HEK293 (cell line): ENCODE measurements at regions not wholly inside any gene's neighbourhood (a gene's known extent, or its start where the extent isn't known, plus 50 kb on each side); places are given as distances from the start of the nearest gene placed in this dataset.

Experiments
- ATF2 ChIP-seq: fragments of 450-650 bp; formaldehyde crosslinking; IDR thresholded peaks from 2 replicates; pipeline ENCODE4 v1.5.1; 2016; ENCODE audit warnings: missing biosample characterization, missing genetic modification characterization, low read depth
- HIC1 ChIP-seq: fragments of 450-650 bp; formaldehyde crosslinking; IDR thresholded peaks from 2 replicates; pipeline ENCODE4 v1.5.1; 2016; ENCODE audit warnings: missing biosample characterization, missing genetic modification characterization
- SP3 ChIP-seq: fragments of 450-650 bp; formaldehyde crosslinking; IDR thresholded peaks from 2 replicates; pipeline ENCODE4 v1.5.1; 2016; ENCODE audit warnings: missing biosample characterization, missing genetic modification characterization
- WT1 ChIP-seq: fragments of 450-650 bp; formaldehyde crosslinking; IDR thresholded peaks from 2 replicates; pipeline ENCODE4 v1.5.1; 2016; ENCODE audit warnings: missing biosample characterization, missing genetic modification characterization
- ZNF2 ChIP-seq: fragments of 450-650 bp; formaldehyde crosslinking; IDR thresholded peaks from 2 replicates; pipeline ENCODE4 v1.5.1; 2016; ENCODE audit warnings: missing biosample characterization, missing genetic modification characterization
- ZNF670 ChIP-seq: fragments of 450-650 bp; formaldehyde crosslinking; IDR thresholded peaks from 2 replicates; pipeline ENCODE4 v1.5.1; 2016; ENCODE audit warnings: missing biosample characterization, missing genetic modification characterization, low read depth
- ZNF777 ChIP-seq: fragments of 450-650 bp; formaldehyde crosslinking; IDR thresholded peaks from 2 replicates; pipeline ENCODE4 v1.5.1; 2017; ENCODE audit warnings: missing biosample characterization, missing genetic modification characterization, borderline replicate concordance
- TF ChIP-seq, protein P1 (sequence below): fragments of 450-650 bp; formaldehyde crosslinking; IDR thresholded peaks from 2 replicates; pipeline ENCODE4 v1.5.1; 2016; ENCODE audit warnings: missing biosample characterization, missing genetic modification characterization
- TF ChIP-seq, protein P2 (sequence below): fragments of 450-650 bp; formaldehyde crosslinking; IDR thresholded peaks from 2 replicates; pipeline ENCODE4 v1.5.1; 2016; ENCODE audit warnings: missing biosample characterization, missing genetic modification characterization

DNA sequence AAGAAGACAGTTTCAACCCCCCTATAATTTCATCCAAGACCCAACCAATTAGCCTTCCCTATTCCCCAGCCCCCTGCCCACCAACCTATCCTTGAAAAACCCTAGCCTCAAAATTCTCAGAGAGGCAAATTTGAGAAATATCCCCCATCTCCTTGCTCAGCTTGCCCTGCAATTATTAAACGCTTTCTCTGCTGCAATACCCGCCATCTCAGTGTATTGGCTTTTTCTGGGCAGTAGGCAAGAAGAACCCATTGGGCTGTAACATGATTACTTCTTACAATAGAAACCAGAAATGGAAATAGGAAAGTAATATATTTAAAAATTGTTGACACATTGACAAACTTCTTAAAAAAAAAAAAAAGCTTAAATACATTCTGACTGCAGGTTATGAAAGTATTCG lies 140.6 kb upstream of the CCDC150 start:
- TF ChIP-seq, protein P1, sequence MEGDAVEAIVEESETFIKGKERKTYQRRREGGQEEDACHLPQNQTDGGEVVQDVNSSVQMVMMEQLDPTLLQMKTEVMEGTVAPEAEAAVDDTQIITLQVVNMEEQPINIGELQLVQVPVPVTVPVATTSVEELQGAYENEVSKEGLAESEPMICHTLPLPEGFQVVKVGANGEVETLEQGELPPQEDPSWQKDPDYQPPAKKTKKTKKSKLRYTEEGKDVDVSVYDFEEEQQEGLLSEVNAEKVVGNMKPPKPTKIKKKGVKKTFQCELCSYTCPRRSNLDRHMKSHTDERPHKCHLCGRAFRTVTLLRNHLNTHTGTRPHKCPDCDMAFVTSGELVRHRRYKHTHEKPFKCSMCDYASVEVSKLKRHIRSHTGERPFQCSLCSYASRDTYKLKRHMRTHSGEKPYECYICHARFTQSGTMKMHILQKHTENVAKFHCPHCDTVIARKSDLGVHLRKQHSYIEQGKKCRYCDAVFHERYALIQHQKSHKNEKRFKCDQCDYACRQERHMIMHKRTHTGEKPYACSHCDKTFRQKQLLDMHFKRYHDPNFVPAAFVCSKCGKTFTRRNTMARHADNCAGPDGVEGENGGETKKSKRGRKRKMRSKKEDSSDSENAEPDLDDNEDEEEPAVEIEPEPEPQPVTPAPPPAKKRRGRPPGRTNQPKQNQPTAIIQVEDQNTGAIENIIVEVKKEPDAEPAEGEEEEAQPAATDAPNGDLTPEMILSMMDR (tag by site-specific recombination) = no peak
- TF ChIP-seq ZNF670 (tag by site-specific recombination) (no peak), ZNF777 (tag by site-specific recombination) (no peak), WT1 (tag by site-specific recombination) (no peak), ZNF2 (tag by site-specific recombination) (no peak), HIC1 (tag by site-specific recombination) (no peak), ATF2 (no peak), SP3 (no peak)
- TF ChIP-seq, protein P2, sequence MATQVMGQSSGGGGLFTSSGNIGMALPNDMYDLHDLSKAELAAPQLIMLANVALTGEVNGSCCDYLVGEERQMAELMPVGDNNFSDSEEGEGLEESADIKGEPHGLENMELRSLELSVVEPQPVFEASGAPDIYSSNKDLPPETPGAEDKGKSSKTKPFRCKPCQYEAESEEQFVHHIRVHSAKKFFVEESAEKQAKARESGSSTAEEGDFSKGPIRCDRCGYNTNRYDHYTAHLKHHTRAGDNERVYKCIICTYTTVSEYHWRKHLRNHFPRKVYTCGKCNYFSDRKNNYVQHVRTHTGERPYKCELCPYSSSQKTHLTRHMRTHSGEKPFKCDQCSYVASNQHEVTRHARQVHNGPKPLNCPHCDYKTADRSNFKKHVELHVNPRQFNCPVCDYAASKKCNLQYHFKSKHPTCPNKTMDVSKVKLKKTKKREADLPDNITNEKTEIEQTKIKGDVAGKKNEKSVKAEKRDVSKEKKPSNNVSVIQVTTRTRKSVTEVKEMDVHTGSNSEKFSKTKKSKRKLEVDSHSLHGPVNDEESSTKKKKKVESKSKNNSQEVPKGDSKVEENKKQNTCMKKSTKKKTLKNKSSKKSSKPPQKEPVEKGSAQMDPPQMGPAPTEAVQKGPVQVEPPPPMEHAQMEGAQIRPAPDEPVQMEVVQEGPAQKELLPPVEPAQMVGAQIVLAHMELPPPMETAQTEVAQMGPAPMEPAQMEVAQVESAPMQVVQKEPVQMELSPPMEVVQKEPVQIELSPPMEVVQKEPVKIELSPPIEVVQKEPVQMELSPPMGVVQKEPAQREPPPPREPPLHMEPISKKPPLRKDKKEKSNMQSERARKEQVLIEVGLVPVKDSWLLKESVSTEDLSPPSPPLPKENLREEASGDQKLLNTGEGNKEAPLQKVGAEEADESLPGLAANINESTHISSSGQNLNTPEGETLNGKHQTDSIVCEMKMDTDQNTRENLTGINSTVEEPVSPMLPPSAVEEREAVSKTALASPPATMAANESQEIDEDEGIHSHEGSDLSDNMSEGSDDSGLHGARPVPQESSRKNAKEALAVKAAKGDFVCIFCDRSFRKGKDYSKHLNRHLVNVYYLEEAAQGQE (tag by site-specific recombination) = no peak
